Omental fat pad (tissue), 3 donors: ENCODE measurements at regions not wholly inside any gene's neighbourhood (a gene's known extent, or its start where the extent isn't known, plus 50 kb on each side); places are given as distances from the start of the nearest gene placed in this dataset.

Experiments used
- ATAC-seq: fragments of 150-250 bp; one replicate; pipeline ENCODE4 v1.9.1; 2016; ENCODE audit warnings: mild to moderate bottlenecking, moderate library complexity; ENCODE audit not compliant: low FRiP score
- DNase-seq: peaks from one replicate; pipeline ENCODE4 v3.0.0-alpha.2; 2019; ENCODE audit warnings: low spot score
- TF ChIP-seq, protein P1 (sequence below), 3 donors: fragments of 450-650 bp; IDR thresholded peaks; one replicate each; pipeline ENCODE4 v1.5.1; 2016 to 2017; ENCODE audit warnings: antibody characterized with exemption in 3 of 3, mild to moderate bottlenecking in 3 of 3, moderate library complexity in 2 of 3

DNA sequence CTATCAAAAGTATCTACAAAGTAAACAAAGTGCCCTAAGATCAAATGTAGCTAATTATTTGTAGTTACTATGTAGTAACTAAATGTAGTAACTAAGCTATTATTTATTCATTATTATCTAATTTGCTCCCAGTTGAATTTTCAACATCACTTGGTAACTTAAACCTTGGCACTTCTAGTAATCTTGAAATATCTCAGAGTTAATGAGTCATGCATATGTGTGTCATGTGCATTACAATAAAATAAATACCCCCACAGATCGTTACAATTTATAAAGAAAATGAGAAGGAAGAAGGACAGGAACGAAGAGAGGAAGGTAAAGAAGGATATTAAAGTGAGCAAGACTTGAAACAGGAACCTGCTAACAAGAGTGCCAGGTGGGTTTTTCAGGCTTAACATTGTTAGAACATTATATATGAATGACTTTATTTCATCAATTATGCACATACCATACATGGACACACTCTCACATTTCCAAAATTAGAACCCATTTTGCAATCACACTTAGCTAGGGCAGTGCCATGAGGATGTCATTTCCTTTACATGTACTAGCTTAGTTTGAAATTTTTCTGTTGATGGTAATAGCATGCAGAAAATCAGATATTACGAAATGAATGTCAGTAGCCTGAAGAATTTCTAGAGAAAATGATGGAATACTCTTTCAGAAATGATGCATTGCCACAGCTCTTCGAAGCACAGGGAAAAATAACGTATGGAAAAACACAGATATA lies 1670.4 kb upstream of the AGA start:
- TF ChIP-seq, protein P1, sequence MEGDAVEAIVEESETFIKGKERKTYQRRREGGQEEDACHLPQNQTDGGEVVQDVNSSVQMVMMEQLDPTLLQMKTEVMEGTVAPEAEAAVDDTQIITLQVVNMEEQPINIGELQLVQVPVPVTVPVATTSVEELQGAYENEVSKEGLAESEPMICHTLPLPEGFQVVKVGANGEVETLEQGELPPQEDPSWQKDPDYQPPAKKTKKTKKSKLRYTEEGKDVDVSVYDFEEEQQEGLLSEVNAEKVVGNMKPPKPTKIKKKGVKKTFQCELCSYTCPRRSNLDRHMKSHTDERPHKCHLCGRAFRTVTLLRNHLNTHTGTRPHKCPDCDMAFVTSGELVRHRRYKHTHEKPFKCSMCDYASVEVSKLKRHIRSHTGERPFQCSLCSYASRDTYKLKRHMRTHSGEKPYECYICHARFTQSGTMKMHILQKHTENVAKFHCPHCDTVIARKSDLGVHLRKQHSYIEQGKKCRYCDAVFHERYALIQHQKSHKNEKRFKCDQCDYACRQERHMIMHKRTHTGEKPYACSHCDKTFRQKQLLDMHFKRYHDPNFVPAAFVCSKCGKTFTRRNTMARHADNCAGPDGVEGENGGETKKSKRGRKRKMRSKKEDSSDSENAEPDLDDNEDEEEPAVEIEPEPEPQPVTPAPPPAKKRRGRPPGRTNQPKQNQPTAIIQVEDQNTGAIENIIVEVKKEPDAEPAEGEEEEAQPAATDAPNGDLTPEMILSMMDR (IDR thresholded peaks at IDR 0.05) = no peak
- DNase-seq = no peak
- ATAC-seq = no peak

DNA sequence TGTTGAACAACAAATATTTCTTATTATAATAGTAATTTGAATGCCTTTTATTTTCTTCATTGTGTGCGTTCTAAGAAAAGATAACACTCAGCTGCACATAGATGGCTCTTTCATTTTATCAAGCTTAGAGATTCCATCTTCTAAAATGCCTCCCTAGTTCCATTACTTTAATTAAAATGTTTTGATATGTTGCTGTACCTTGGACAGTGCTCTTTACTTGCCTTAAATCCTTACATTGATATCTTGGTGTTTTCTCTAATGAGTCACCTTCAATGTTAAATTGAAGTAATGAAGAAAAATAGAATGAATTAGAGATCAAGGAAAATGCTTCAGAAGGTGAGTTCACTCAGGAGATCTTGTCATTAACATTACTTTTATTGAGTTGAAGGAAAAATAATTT lies 1672.4 kb upstream of the AGA start:
- DNase-seq (no peak), ATAC-seq (no peak)
- TF ChIP-seq, protein P1 (IDR thresholded peaks at IDR 0.05) = no peak

DNA sequence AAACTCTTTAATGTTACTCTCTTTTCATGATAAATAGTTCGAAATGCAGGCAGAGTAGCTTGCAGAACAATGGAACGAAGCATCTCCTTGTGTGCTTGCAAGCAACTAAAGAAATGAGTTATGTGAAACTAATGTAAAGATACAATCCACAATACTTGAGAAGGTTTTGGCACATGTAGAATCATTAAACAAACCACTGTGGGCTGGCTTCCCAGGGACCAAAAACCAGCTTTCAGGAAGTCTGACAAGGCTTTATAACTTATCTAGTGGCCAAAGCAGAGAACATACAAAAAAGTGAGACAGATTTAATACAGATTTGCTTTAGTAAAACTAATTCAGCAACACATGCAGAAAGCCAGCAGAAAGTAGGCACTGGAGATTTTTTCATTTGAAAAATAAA lies 1673.8 kb upstream of the AGA start:
- ATAC-seq = no peak
- no peak for DNase-seq
- TF ChIP-seq, protein P1 (IDR thresholded peaks at IDR 0.05) = no peak

DNA sequence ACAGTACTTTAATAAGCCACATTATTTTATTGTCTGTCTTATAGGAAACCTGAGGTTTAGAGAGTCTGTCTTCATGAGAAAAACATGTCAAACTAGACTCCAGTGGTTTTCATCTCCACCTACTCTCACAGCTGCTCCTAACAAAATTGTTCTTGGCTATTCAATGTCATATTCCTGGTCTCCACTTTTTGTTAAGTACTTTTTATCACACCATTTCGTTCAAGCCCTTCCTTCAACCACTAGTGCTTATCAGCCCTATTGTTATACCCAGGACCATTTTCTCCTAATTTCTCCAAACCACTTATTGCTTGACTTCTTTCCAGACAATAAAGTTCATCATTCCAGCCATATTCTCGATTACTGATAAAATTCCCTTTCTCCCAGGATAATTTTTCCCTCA lies 1674.3 kb upstream of the AGA start:
- TF ChIP-seq, protein P1 (IDR thresholded peaks at IDR 0.05) = no peak
- ATAC-seq = no peak

DNA sequence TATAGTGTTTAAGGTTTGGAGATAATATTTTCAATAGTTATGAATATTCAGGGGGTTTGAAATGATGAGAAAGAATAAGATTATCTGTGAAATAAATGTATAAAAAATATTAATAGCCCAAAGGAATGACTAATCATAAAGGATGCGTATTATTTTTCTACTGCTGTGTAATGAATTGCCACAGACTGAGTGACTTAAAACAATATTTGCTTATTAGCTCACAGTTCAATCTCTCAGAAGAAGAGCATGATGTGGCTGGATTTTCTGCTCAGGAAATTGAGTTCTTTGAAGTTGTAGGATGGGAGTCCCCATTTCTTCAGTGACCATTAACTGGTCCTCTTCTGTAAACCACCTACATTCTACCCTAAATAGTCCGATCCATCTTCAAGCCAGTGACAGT lies 1680.8 kb upstream of the AGA start:
- no peak for ATAC-seq
- no peak for DNase-seq
- TF ChIP-seq, protein P1 (IDR thresholded peaks at IDR 0.05) = no peak

More for the DNA sequence above, 1674.3 kb upstream of the AGA start:
- no peak for DNase-seq

DNA sequence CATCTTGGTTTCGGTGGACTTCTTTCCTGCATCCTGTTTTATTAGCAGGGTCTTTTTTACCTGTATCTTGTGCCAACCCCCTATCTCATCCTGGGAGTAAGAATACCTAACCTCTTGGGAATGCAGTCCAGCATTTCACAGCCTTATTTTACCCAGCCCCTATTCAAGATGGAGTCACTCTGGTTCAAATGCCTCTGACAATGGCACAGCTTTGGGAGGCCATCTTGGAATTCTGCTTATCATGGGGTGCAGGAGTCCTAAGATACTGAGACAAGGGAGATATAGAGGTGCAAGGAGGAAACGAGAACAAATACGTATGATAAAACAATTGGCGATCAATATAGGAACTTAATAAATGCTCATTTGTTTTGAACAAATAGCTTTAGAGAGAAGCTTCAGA lies 1682.2 kb upstream of the AGA start:
- TF ChIP-seq, protein P1 (IDR thresholded peaks at IDR 0.05) = no peak
- no peak for ATAC-seq
- no peak for DNase-seq

DNA sequence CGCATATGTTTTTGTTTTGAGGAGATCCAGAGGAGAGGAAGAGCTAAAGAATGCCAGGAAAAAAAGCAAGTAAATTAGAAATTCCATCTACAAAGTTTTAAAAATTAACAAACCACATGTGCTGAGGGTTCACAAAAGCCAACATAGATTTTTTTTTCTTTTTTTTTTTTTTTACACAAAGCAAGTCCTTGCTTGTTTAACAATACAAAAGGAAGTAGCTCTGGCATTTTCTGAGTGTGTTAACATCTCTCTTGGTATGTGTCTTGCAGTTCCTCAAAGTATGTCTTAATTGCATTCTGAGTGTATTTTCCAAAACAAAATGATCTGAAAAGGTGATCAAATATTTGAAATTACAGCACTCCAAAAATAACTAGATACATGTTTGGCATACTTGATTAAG lies 1682.7 kb upstream of the AGA start:
- no peak for DNase-seq
- TF ChIP-seq, protein P1 (IDR thresholded peaks at IDR 0.05) = no peak
- ATAC-seq = no peak
